Esophagus squamous epithelium (tissue), 5 donors: ENCODE measurements at regions not wholly inside any gene's neighbourhood (a gene's known extent, or its start where the extent isn't known, plus 50 kb on each side); places are given as distances from the start of the nearest gene placed in this dataset.
"Not testable (repeated sequence)": the region's sequence is repeated elsewhere in the genome, so short reads cannot be mapped to it uniquely, and the experiment has no call there.

Experiments used
- DNase-seq: peaks from one replicate; lab custom pipeline; 2025; lab: John Stamatoyannopoulos, UW
- H3K27ac ChIP-seq, 4 donors: fragments of 200-600 bp; sonication (generic); one replicate each; pipeline ENCODE4 v1.5.1; 2016 to 2019; ENCODE audit warnings: mild to moderate bottlenecking in 1 of 4
- H3K27me3 ChIP-seq, 4 donors: fragments of 200-600 bp; sonication (generic); 1 replicate in 3 of 4; 2 replicates in 1 of 4; pipeline versions ENCODE4 v1.5.1 to v1.6.0; 2017 to 2021; ENCODE audit warnings: antibody characterized with exemption in 1 of 4
- H3K36me3 ChIP-seq, 3 donors: fragments of 200-600 bp; sonication (generic); one replicate each; pipeline ENCODE4 v1.5.1; 2016 to 2019
- H3K4me1 ChIP-seq, 3 donors: fragments of 200-600 bp; sonication (generic); one replicate each; pipeline ENCODE4 v1.5.1; 2017 to 2019
- H3K4me3 ChIP-seq, 4 donors: fragments of 200-600 bp; sonication (generic); 1 replicate in 3 of 4; 2 replicates in 1 of 4; pipeline ENCODE4 v1.5.1; 2016 to 2019; ENCODE audit warnings: mild to moderate bottlenecking in 2 of 4, moderate library complexity in 1 of 4
- H3K9me3 ChIP-seq, 3 donors: fragments of 200-600 bp; sonication (generic); one replicate each; pipeline ENCODE4 v1.5.1; 2016 to 2019
- CTCF ChIP-seq, 6 experiments: fragments of 450-650 bp in 4 of 6; fragments of 200-600 bp in 2 of 6; sonication (generic) in 2 of 6; IDR thresholded peaks; one replicate each; pipeline ENCODE4 v1.5.1; 2016 to 2019; ENCODE audit warnings: antibody characterized with exemption in 6 of 6, mild to moderate bottlenecking in 4 of 6, moderate library complexity in 4 of 6
- POLR2A ChIP-seq, 4 donors: fragments of 450-650 bp; IDR thresholded peaks; one replicate each; pipeline ENCODE4 v1.6.1; 2017; ENCODE audit warnings: antibody characterized with exemption in 4 of 4, mild to moderate bottlenecking in 4 of 4, moderate library complexity in 3 of 4
- WGBS, 2 donors: methylation state at CpG; one replicate each; pipeline ENCODE4 v1.1.5; 2018; 5-methylcytosine and 5-hydroxymethylcytosine counted together
- intact Hi-C: fragments of 100-400 bp; cut with DNase I; formaldehyde crosslinking; loops from one replicate; pipeline ENCODE4 v1.15.0; 2022
- donor health status: DM: yes; HTN: yes; CAD: no.

GRCh38 chrX:850471-850916, 219.9 kb downstream of the SHOX start:
- WGBS, 2 donors, result 6 to 8% methylated on average over 8 to 11 of the region's 11 CpGs
- Histone ChIP-seq H3K36me3 (no peaks in the 10 kb centered on the region), H3K27me3 (no peaks in the 10 kb centered on the region), H3K4me1 (no peaks in the 10 kb centered on the region), H3K4me3 (no peak overlapping the region), H3K9me3 (no peaks in the 10 kb centered on the region), H3K27ac (no peak overlapping the region)
- no peak for TF ChIP-seq POLR2A (IDR thresholded peaks at IDR 0.05)
- DNase-seq, result no peak
- intact Hi-C loops, result no loop called here

GRCh38 chrX:848386-848785, 217.8 kb downstream of the SHOX start:
- no peak for DNase-seq
- H3K27me3 ChIP-seq, result no peaks in the 10 kb centered on the region
- 43 to 55% methylated on average over 4 to 6 of the region's 6 CpGs for WGBS, 2 donors

GRCh38 chrX:843306-843705, 212.7 kb downstream of the SHOX start:
- no peak for DNase-seq

More at GRCh38 chrX:848386-848785, 217.8 kb downstream of the SHOX start:
- intact Hi-C loops, result no loop called here
- no peaks in the 10 kb centered on the region for H3K36me3 ChIP-seq
- H3K9me3 ChIP-seq, result no peaks in the 10 kb centered on the region
- H3K4me3 ChIP-seq, result no peak overlapping the region
- H3K27ac ChIP-seq, result no peak overlapping the region
- TF ChIP-seq POLR2A (IDR thresholded peaks at IDR 0.05), result no peak
- no peak for TF ChIP-seq CTCF (IDR thresholded peaks at IDR 0.05)
- no peaks in the 10 kb centered on the region for H3K4me1 ChIP-seq

DNA sequence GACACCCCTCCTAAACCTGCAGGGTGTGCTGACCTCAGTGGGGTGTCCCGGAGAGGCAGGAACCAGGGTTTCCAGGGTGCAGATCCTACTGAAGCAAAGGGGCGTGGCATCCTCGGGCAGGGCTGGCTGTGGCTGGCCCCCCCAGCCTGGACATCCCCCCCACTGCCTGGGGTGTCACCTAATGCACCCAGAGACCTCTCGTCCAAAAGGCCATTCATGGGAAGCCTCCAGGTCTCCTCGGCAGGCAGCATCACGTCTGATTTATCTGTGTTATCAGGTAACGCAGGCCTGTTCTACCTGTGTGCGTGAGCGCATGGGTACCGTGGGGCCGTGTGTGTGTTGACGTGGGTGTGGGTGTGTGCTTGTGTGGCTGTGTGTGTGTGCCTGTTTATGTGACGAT, 210.0 kb downstream of the SHOX start:
- no peaks in the 10 kb centered on the region for H3K4me1 ChIP-seq
- no peak for DNase-seq
- 79 to 83% methylated on average over 6 of the region's 13 CpGs for WGBS, 2 donors
- H3K4me3 ChIP-seq, result no peak overlapping the region
- no peak for TF ChIP-seq POLR2A (IDR thresholded peaks at IDR 0.05)
- H3K27ac ChIP-seq, result no peak overlapping the region
- no peaks in the 10 kb centered on the region for H3K27me3 ChIP-seq
- no peaks in the 10 kb centered on the region for H3K36me3 ChIP-seq
- intact Hi-C loops, result no loop called here
- peaks cover 0 to 18% (median 11%) of the 10 kb centered on the region in 3 donors for H3K9me3 ChIP-seq

More at GRCh38 chrX:843306-843705, 212.7 kb downstream of the SHOX start:
- TF ChIP-seq POLR2A (IDR thresholded peaks at IDR 0.05), result no peak
- TF ChIP-seq CTCF (IDR thresholded peaks at IDR 0.05), result no peak
- intact Hi-C loops, result no loop called here
- H3K4me3 ChIP-seq, result no peak overlapping the region
- H3K36me3 ChIP-seq, result no peaks in the 10 kb centered on the region
- 69% methylated on average over 10 to 11 of the region's 13 CpGs for WGBS, 2 donors
- no peaks in the 10 kb centered on the region for H3K27me3 ChIP-seq
- H3K9me3 ChIP-seq, result no peaks in the 10 kb centered on the region
- H3K4me1 ChIP-seq, result no peaks in the 10 kb centered on the region
- no peak overlapping the region for H3K27ac ChIP-seq

DNA sequence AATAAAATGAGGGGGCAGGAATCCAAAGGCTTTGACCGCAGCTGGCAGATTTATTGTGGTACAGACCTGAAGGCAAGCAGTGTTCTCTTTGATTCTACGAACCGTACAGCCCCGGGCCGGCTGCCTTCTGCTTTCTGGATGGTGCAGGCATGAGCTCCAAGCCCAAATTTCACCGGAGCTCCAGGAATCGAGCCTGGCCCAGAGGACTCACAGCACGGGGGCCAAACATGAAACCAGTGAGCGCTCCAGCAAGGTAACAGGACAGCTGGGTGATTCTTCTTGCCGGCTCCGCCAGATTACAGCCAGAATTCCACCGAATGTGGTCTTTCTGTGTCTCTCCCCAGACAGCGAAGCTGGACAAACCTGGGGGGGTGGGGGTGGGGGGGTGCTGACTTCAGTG, 208.1 kb downstream of the SHOX start:
- H3K4me3 ChIP-seq, DNase-seq, H3K27ac ChIP-seq, H3K27me3 ChIP-seq, intact Hi-C loops, H3K4me1 ChIP-seq, H3K36me3 ChIP-seq: not testable (repeated sequence)
- H3K9me3 ChIP-seq, result peaks cover 0 to 18% (median 11%) of the 10 kb centered on the region in 3 donors
- WGBS, 2 donors, result 57 to 62% methylated on average over 6 to 7 of the region's 13 CpGs

- intact Hi-C loops, H3K27me3 ChIP-seq, H3K27ac ChIP-seq, H3K4me1 ChIP-seq, DNase-seq, H3K36me3 ChIP-seq, H3K4me3 ChIP-seq: not testable (repeated sequence)
- H3K9me3 ChIP-seq, result peaks cover 0 to 31% (median 11%) of the 10 kb centered on the region in 3 donors
- 80 to 93% methylated on average over 2 to 3 of the region's 3 CpGs for WGBS, 2 donors
Observed at GRCh38 chrX:835857-836256, 205.3 kb downstream of the SHOX start.

DNA sequence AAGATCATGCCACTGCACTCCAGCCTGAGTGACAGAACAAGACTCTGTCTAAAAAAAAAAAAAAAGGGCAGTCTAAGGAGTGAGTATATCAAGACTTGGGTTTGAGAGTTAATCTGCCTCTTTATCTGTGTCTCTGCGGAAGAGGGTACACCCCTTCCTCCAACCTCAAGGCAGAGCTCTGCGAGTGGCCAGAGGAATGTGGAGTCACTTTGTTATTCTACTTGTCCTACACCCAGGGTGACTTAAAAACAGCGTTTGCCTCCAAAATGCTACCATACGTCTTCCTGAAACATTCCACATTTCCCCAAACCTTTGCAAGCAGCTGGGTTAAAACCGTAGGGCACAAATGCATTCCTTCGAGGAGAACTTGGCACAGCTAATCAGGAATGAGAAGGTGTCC, 199.9 kb downstream of the SHOX start:
- intact Hi-C loops, result no loop called here
- DNase-seq, result no peak
- H3K27me3 ChIP-seq, result no peaks in the 10 kb centered on the region
- WGBS, 2 donors, result 40 to 54% methylated on average over 5 to 6 of the region's 6 CpGs
- H3K36me3 ChIP-seq, result no peaks in the 10 kb centered on the region
- no peak overlapping the region for H3K4me3 ChIP-seq
- peaks cover 0 to 13% (median 0%) of the 10 kb centered on the region in 3 donors for H3K9me3 ChIP-seq
- no peak overlapping the region for H3K27ac ChIP-seq
- no peak for TF ChIP-seq POLR2A (IDR thresholded peaks at IDR 0.05)
- TF ChIP-seq CTCF (IDR thresholded peaks at IDR 0.05), result no peak
- no peaks in the 10 kb centered on the region for H3K4me1 ChIP-seq
